Head of caudate nucleus (tissue), 42 donors: ENCODE measurements at regions not wholly inside any gene's neighbourhood (a gene's known extent, or its start where the extent isn't known, plus 50 kb on each side); places are given as distances from the start of the nearest gene placed in this dataset.

ENCODE experiments used
- DNase-seq, 42 donors: peaks; one replicate each; pipeline versions ENCODE4 v3.0.0 to v3.0.0-alpha.2; 2020 to 2021; ENCODE audit warnings: mixed read lengths in 7 of 42
- intact Hi-C: fragments of 100-400 bp; cut with DNase I; formaldehyde crosslinking; loops from one replicate; pipeline ENCODE4 v1.15.0; 2022

GRCh38 chr9:78745331-78745730 is 448.4 kb downstream of the PSAT1 start:
- DNase-seq = no peak
- intact Hi-C loops = no loop called here

DNA sequence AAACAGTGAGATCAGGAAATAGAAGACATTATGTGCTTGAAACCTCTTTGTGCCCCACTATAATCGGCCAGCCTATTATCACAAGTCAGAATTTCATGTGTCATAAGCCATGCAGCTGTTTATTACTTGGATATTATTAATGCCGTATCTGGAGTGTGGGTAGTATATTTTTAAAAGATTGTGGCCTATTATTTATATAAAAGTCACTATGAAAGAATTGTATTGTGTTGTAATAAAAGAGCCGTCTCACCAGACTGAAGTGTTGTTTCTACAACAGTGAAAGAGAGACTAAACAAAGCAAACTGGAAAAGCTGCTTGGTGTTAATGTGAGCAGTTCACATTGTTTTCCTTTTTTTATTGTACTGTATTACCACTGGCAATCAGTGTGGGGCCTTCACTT is 449.1 kb downstream of the PSAT1 start:
- DNase-seq = no peak
- intact Hi-C loops = no loop called here

- intact Hi-C loops = no loop called here
- no peak for DNase-seq
These were observed 456.1 kb downstream of the PSAT1 start for GRCh38 chr9:78753039-78753438.

DNA sequence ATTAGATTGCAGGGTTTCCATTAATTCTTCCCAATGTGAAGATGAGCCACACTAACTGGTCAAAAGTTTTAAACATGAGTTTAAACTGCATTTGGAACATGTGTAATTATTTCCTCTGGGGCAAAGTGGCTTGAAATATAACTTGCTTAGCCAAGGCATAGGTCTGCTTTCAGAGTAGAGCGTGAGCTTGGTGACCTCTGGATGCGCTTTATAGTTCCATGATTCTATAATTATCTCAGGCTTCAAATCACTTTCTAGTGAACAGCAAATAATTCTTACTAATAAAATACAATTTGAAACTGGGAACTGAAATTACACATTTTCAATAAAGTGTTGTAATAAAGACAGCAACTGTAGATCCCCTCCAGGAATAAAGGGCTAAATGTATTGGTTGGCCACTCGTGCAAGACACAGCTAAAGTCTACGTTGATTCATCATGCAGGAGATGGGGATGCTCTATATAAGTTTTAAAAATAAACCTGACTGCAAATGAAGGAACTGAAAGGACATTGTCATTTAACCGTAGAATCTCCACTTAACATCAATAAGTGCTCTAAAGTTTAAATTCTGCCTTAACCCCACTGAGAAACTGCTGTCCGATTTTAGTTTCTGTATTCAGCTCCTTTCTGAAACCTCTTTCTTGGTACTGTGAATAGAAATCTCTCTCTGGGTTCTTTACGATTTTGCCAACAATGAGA is 460.0 kb downstream of the PSAT1 start:
- intact Hi-C loops = no loop called here
- DNase-seq = no peak

- intact Hi-C loops = no loop called here
- DNase-seq = no peak
These were observed 466.5 kb downstream of the PSAT1 start for GRCh38 chr9:78763424-78763823.

DNA sequence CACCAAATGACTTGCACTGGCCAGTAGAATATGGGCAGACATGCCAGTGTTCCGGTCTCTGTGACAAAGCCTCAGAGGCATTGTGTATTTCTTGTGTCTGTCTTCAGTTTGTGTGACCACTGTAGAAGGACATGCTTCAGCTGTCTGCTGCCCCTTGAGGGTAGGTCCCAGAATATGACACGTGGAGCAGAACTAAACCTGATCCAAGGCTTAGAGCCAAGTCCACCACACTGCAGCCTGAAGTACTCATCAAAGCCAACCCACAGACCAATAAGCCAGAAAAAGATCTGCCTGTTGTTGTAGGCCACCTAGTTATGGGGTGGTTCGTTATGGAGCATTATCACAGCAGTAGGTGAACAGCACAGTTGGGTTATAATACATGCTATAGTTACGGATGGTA is 468.9 kb downstream of the PSAT1 start:
- intact Hi-C loops = no loop called here
- DNase-seq = no peak

DNA sequence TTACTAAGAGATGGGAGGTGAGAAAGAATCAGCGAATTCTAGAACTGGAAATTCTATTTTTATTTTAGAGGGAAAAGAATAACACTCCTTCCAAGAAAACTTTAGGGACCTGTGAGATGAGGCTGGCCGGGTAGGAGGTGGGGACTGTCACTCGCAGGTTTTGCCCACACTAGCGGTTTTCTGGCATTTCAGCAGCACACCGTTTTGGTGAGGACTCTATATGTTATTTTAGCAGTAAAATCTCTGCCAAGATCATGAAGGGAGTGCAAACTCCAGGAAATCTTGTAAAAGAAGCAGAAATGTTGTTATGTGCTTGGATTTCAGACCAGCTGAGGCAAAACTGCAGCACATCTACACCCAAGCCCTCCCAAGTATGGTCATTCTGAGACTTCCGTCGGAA is 470.6 kb downstream of the PSAT1 start:
- intact Hi-C loops = no loop called here
- no peak for DNase-seq

GRCh38 chr9:78769690-78770089 is 472.8 kb downstream of the PSAT1 start:
- DNase-seq = no peak
- intact Hi-C loops = no loop called here

- DNase-seq = no peak
- intact Hi-C loops = no loop called here
These were observed 478.3 kb downstream of the PSAT1 start for GRCh38 chr9:78775211-78775610.

- DNase-seq = no peak
- intact Hi-C loops = no loop called here
These were observed 478.9 kb downstream of the PSAT1 start for GRCh38 chr9:78775696-78776295.

DNA sequence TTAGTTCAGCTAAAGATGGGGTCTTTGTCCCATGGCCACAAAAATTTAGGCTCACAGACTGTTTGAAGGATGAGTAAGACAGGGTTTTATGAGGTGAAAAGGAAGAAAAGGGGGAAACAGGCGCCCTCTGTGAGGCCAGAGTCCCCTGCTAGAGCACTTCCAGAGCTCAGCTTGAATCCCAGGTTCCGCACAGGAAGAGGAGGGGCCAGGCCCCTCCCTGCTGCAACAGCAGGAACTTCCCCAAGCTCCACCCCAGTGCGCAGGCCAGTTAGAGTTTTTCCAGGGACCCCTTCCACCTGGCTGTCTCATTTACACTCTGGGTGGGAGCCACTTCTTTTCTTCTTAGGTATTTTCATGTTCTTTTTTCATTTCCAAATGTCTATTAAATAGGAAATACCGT is 480.8 kb downstream of the PSAT1 start:
- no peak for DNase-seq
- intact Hi-C loops = no loop called here

- intact Hi-C loops = no loop called here
- no peak for DNase-seq
These were observed 481.4 kb downstream of the PSAT1 start for GRCh38 chr9:78778318-78778717.

DNA sequence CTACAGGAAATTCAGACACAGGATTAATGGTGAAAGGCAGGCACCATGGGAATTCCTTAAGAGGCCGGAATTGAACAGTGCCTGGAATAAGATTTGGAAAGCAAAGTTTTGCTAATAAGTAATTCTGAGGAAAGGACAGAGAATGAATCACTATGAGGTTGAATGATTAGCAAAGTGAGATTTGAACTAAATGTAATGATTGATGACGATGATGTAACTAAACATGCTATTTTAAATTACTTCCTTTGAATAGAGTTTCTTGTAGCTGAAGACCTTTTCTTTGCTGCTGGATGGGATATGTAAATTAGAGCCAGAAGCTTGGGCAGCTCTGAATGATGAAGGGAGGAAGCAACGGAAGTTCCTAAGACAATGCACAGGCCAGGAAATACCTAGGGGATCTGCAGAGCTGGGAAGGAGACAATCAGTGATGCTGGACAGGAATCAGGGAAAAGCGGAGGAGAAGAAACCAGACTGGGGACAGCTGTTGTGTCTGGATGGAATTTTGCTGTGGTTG is 482.0 kb downstream of the PSAT1 start:
- intact Hi-C loops = no loop called here
- DNase-seq = no peak

DNA sequence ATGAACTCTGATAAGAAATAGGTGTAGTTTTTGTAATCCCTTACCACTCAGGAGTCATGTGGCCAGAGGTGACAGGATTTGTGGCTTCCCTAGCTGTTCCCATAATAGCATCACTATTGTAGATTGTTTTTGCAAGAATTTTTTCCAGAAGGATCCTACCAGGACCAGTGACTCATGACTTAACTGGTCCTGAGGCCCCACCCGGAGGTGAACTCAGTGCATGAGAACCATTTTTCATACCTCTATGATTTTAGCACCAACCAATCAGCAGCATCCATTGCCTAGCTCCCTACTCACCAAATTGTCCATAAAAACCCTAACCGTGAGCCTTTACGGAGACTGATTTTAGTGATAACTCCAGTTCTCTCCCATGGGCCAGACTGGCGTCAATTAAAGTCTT is 484.8 kb downstream of the PSAT1 start:
- no peak for DNase-seq
- intact Hi-C loops = no loop called here

- intact Hi-C loops = no loop called here
- no peak for DNase-seq
These were observed 485.3 kb downstream of the PSAT1 start for GRCh38 chr9:78782234-78782633.

GRCh38 chr9:78782858-78783257 is 485.9 kb downstream of the PSAT1 start:
- no peak for DNase-seq
- intact Hi-C loops = no loop called here

GRCh38 chr9:78783743-78784142 is 486.8 kb downstream of the PSAT1 start:
- DNase-seq = no peak
- intact Hi-C loops = no loop called here

GRCh38 chr9:78786794-78787193 is 489.9 kb downstream of the PSAT1 start:
- no peak for DNase-seq
- intact Hi-C loops = no loop called here

GRCh38 chr9:78788101-78788500 is 491.2 kb downstream of the PSAT1 start:
- intact Hi-C loops = no loop called here

DNA sequence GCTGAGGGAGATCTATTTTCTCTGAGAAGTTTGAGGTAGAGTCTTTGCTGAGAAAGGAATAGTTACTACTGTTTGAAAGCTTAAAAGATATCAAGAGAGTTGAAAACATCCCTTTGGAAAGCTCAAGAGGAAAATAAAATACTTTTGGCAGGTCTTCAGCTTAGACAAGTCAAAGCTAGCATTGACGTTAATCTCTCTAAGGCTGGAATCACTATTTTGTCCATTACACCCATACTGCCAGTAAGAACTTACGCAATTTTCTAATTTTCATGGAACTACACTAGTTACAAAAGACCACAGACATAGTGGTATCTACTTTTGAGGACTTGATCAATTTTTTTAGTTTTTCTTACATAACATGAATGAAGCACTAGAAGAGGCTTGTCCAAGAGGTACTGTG is 494.9 kb downstream of the PSAT1 start:
- no peak for DNase-seq
- intact Hi-C loops = no loop called here

More at GRCh38 chr9:78788101-78788500, 491.2 kb downstream of the PSAT1 start:
- DNase-seq = no peak

DNA sequence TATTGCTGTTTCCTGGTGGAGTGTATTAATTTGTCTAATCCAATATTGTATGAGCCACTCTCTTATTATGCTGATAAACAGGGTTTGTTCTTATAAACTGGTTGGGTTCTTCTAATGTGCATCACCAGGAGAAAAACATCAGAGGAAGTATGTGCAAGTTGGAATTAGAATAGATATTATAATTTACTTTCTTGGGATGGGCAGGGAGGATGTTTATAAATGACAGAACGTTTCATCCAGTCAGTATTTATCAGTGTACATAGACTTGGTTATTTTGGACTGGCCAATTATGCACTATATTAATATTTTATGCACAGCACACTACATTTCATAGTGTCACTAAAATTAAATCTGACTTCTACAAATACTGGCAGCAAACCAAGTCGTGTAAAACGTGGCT is 495.8 kb downstream of the PSAT1 start:
- DNase-seq = no peak
- intact Hi-C loops = no loop called here
